GM23338 (cell line): ENCODE measurements at regions not wholly inside any gene's neighbourhood (a gene's known extent, or its start where the extent isn't known, plus 50 kb on each side); places are given as distances from the start of the nearest gene placed in this dataset.

ENCODE experiments used
- CREB1 ChIP-seq: fragments of 250-450 bp; sonication (Bioruptor Pico); IDR thresholded peaks from 2 replicates; pipeline ENCODE4 v1.5.0; 2020; ENCODE audit warnings: low read depth, mild to moderate bottlenecking, moderate library complexity
- CTCF ChIP-seq, 2 experiments: fragments of 200-600 bp in 1 of 2; sonication (generic) in 1 of 2; conservative IDR thresholded peaks; 2 replicates each; pipeline versions ENCODE4 v1.5.1 to v1.6.1; 2016 to 2017; ENCODE audit warnings: antibody characterized with exemption in 2 of 2, low read depth in 2 of 2, mild to moderate bottlenecking in 2 of 2, moderate library complexity in 1 of 2
- ETS1 ChIP-seq: IDR thresholded peaks from 2 replicates; pipeline ENCODE4 v1.6.1; 2016; ENCODE audit warnings: antibody characterized with exemption
- EZH2 ChIP-seq: fragments of 200-600 bp; sonication (generic); IDR thresholded peaks from one replicate; pipeline ENCODE4 v1.8.0; 2017; ENCODE audit warnings: antibody characterized with exemption, mild to moderate bottlenecking, low read depth; ENCODE audit not compliant: unreplicated experiment
- EZH2phosphoT487 ChIP-seq: fragments of 200-600 bp; sonication (generic); IDR thresholded peaks from one replicate; pipeline ENCODE4 v1.8.1; 2018; ENCODE audit warnings: antibody characterized with exemption; ENCODE audit not compliant: unreplicated experiment
- JUNB ChIP-seq: IDR thresholded peaks from one replicate; pipeline ENCODE4 v1.6.1; 2016; ENCODE audit warnings: antibody characterized with exemption; ENCODE audit not compliant: unreplicated experiment
- NANOG ChIP-seq: IDR thresholded peaks from 2 replicates; pipeline ENCODE4 v1.6.1; 2016; ENCODE audit warnings: antibody characterized with exemption, borderline replicate concordance
- POLR2AphosphoS5 ChIP-seq: IDR thresholded peaks from 2 replicates; pipeline ENCODE4 v1.6.1; 2016; ENCODE audit warnings: antibody characterized with exemption, low read depth
- REST ChIP-seq: IDR thresholded peaks from one replicate; pipeline ENCODE4 v1.6.1; 2018; ENCODE audit warnings: antibody characterized with exemption; ENCODE audit not compliant: unreplicated experiment
- STAT1 ChIP-seq: IDR thresholded peaks from one replicate; pipeline ENCODE4 v1.6.1; 2016; ENCODE audit warnings: antibody characterized with exemption; ENCODE audit not compliant: unreplicated experiment
- ZNF114 ChIP-seq: fragments of 250-450 bp; sonication (Bioruptor Pico); IDR thresholded peaks from 2 replicates; pipeline ENCODE4 v1.5.0; 2020; ENCODE audit warnings: mild to moderate bottlenecking, moderate library complexity
- ZNF462 ChIP-seq: fragments of 250-450 bp; sonication (Bioruptor Pico); IDR thresholded peaks from 2 replicates; pipeline ENCODE4 v1.5.0; 2020; ENCODE audit warnings: mild to moderate bottlenecking, moderate library complexity

- TF ChIP-seq CTCF (conservative IDR thresholded peaks at IDR 0.05; ENCODE audit: low read depth in 2 of 2) (peak in 1 of 2 experiments; percentile 18; a peak in 2 of 4 replicates), ETS1 (no peak), STAT1 (no peak), EZH2 (no peak), POLR2AphosphoS5 (no peak), JUNB (no peak), EZH2phosphoT487 (no peak), REST (no peak), ZNF462 (CRISPR knock-in tag) (no peak), NANOG (no peak), CREB1 (CRISPR knock-in tag) (no peak), ZNF114 (CRISPR knock-in tag) (no peak)
Observed at GRCh38 chr2:83587309-83587708, 871.8 kb downstream of the SUCLG1 start.
